Pancreas (tissue), 10 donors: ENCODE measurements at regions not wholly inside any gene's neighbourhood (a gene's known extent, or its start where the extent isn't known, plus 50 kb on each side); places are given as distances from the start of the nearest gene placed in this dataset.

Experiments
- ATAC-seq, 4 donors: fragments of 200-7000 bp; cut with Tn5 transposase; one replicate each; pipeline versions ENCODE4 v1.8.0 to v1.9.1; 2020; ENCODE audit warnings: mild to moderate bottlenecking in 4 of 4, moderate library complexity in 4 of 4
- DNase-seq, 6 donors: peaks; one replicate each; pipeline ENCODE4 v3.0.0-alpha.2; 2020
- FAIRE-seq: peaks from 2 replicates; lab custom pipeline; 2012; peaks lifted over from hg19 to GRCh38; lab: Jason Lieb, UNC
- H3K27ac ChIP-seq, 4 donors: fragments of 200-600 bp; sonication (generic); 1 replicate in 3 of 4; 2 replicates in 1 of 4; pipeline versions ENCODE4 v1.5.0 to v1.8.0; 2020
- H3K27me3 ChIP-seq, 4 donors: fragments of 200-600 bp; one replicate each; pipeline ENCODE4 v1.8.0; 2021
- H3K36me3 ChIP-seq, 3 donors: fragments of 200-600 bp; sonication (generic) in 1 of 3; one replicate each; pipeline versions ENCODE4 v1.5.0 to v1.8.0; 2020 to 2021
- H3K4me1 ChIP-seq, 3 donors: fragments of 200-600 bp; one replicate each; pipeline ENCODE4 v1.8.0; 2021
- H3K4me3 ChIP-seq, 4 donors: fragments of 200-600 bp; sonication (generic) in 2 of 4; one replicate each; pipeline versions ENCODE4 v1.5.0 to v1.8.0; 2020 to 2021
- H3K9me3 ChIP-seq, 4 donors: fragments of 200-600 bp; one replicate each; pipeline ENCODE4 v1.8.0; 2021
- CTCF ChIP-seq, 4 donors: fragments of 200-600 bp; sonication (generic) in 3 of 4; IDR thresholded peaks; one replicate each; pipeline versions ENCODE4 v1.5.0 to v1.8.0; 2021; ENCODE audit warnings: antibody characterized with exemption in 4 of 4
- WGBS, 2 donors: extraction: QIAGEN DNeasy Blood & Tissue Kit; methylation state at CpG; one replicate each; pipeline ENCODE4 v1.1.7; 2013; 5-methylcytosine and 5-hydroxymethylcytosine counted together
- intact Hi-C, 3 donors: fragments of 100-400 bp; cut with DNase I; formaldehyde crosslinking; loops; one replicate each; pipeline versions ENCODE4 v1.11.1 to v1.14.2; 2022
- donor health status: healthy with polysubstance abuse.
- donor health status: DM: no; HTN: no; CAD: no; lungs with moderate emphysema.
- donor health status: DM: no; HTN: no; CAD: no.
- donor health status: control.
- donor health status: control.
- donor health status: Bipolar disorder and iron deficiency.
- donor health status: DM: yes; HTN: yes; CAD: no.
- donor health status: DM: no; HTN: no; CAD: no.
- donor health status: DM: no; HTN: no; CAD: no.
- donor health status: DM: yes; HTN: yes; CAD: no.

GRCh38 chr1:30095451-30096025 lies 627.8 kb downstream of the MATN1 start:
- no peak overlapping the region for H3K4me3 ChIP-seq
- no peak overlapping the region for H3K27ac ChIP-seq
- no peak for FAIRE-seq
- no peaks in the 10 kb centered on the region for H3K27me3 ChIP-seq
- ATAC-seq: no peak
- H3K9me3 ChIP-seq: no peaks in the 10 kb centered on the region
- DNase-seq: no peak
- H3K4me1 ChIP-seq: no peaks in the 10 kb centered on the region
- no peaks in the 10 kb centered on the region for H3K36me3 ChIP-seq
- intact Hi-C loops: no loop called here
- no peak for TF ChIP-seq CTCF (IDR thresholded peaks at IDR 0.05)
- 80 to 82% methylated on average over 9 of the region's 9 CpGs for WGBS, 2 donors

- intact Hi-C loops: no loop called here
- Histone ChIP-seq H3K36me3 (no peaks in the 10 kb centered on the region), H3K9me3 (no peaks in the 10 kb centered on the region), H3K4me3 (no peak overlapping the region), H3K27me3 (no peaks in the 10 kb centered on the region), H3K27ac (no peak overlapping the region), H3K4me1 (no peaks in the 10 kb centered on the region)
- FAIRE-seq: no peak
- no peak for ATAC-seq
- TF ChIP-seq CTCF (IDR thresholded peaks at IDR 0.05): no peak
- 85 to 89% methylated on average over 4 of the region's 4 CpGs for WGBS, 2 donors
- DNase-seq: no peak
These were observed 628.3 kb downstream of the MATN1 start for GRCh38 chr1:30095051-30095450.

- no peak for ATAC-seq
- Histone ChIP-seq H3K9me3 (no peaks in the 10 kb centered on the region), H3K4me1 (no peaks in the 10 kb centered on the region), H3K27me3 (no peaks in the 10 kb centered on the region), H3K36me3 (no peaks in the 10 kb centered on the region), H3K27ac (no peak overlapping the region), H3K4me3 (no peak overlapping the region)
- 80 to 87% methylated on average over 12 of the region's 12 CpGs for WGBS, 2 donors
- intact Hi-C loops: no loop called here
- TF ChIP-seq CTCF (IDR thresholded peaks at IDR 0.05): no peak
- FAIRE-seq: no peak
- no peak for DNase-seq
These were observed 631.1 kb downstream of the MATN1 start for GRCh38 chr1:30092051-30092858.

- H3K27me3 ChIP-seq: no peaks in the 10 kb centered on the region
- ATAC-seq (no peak), FAIRE-seq (no peak), DNase-seq (no peak)
- H3K27ac ChIP-seq: no peak overlapping the region
- H3K9me3 ChIP-seq: no peaks in the 10 kb centered on the region
- H3K36me3 ChIP-seq: no peaks in the 10 kb centered on the region
- no peaks in the 10 kb centered on the region for H3K4me1 ChIP-seq
- intact Hi-C loops: no loop called here
- no peak overlapping the region for H3K4me3 ChIP-seq
- TF ChIP-seq CTCF (IDR thresholded peaks at IDR 0.05): no peak
- WGBS, 2 donors: 71 to 83% methylated on average over 10 of the region's 10 CpGs
These were observed 633.1 kb downstream of the MATN1 start for GRCh38 chr1:30090162-30090820.
